A673 (cell line): ENCODE measurements at regions not wholly inside any gene's neighbourhood (a gene's known extent, or its start where the extent isn't known, plus 50 kb on each side); places are given as distances from the start of the nearest gene placed in this dataset.

ENCODE experiments used
- BruUV-seq: library from RNA; stranded (reverse); fragments of 400-500 nt; replicated peaks from 2 replicates; lab custom pipeline; 2021; lab: Mats Ljungman, UMichigan
- CTCF ChIA-PET: fragments of 300-600 bp; sonication (Branson Sonifier 250); formaldehyde crosslinking; loops from one replicate; lab custom pipeline; 2022; ENCODE audit warnings: antibody characterized with exemption; lab: Charles Lee
- POLR2A ChIA-PET: fragments of 300-600 bp; sonication (Branson Sonifier 250); formaldehyde crosslinking; loops from one replicate; lab custom pipeline; 2022; ENCODE audit warnings: antibody characterized with exemption; ENCODE audit not compliant: low non-redundant PET; lab: Charles Lee
- DNase-seq: peaks from one replicate; pipeline ENCODE4 v3.0.0-alpha.2; 2015; ENCODE audit warnings: low spot score
- H3K27ac ChIP-seq: fragments of 200-600 bp; sonication (generic); 2 replicates; pipeline ENCODE4 v1.5.1; 2016; ENCODE audit warnings: mixed run types, low read depth, mild to moderate bottlenecking, mixed read lengths, antibody characterized with exemption, low read length; ENCODE audit not compliant: poor library complexity, severe bottlenecking
- H3K27me3 ChIP-seq: fragments of 200-600 bp; sonication (generic); replicated peaks from 2 replicates; pipeline ENCODE4 v1.6.1; 2017; ENCODE audit warnings: mixed run types, low read depth, mild to moderate bottlenecking, mixed read lengths, antibody characterized with exemption, low read length; ENCODE audit not compliant: insufficient read depth, poor library complexity
- H3K36me3 ChIP-seq: fragments of 200-600 bp; sonication (generic); 2 replicates; pipeline ENCODE4 v1.6.1; 2016; ENCODE audit warnings: mixed run types, mild to moderate bottlenecking, mixed read lengths, antibody characterized with exemption, low read length; ENCODE audit not compliant: insufficient read depth, poor library complexity, severe bottlenecking
- H3K4me1 ChIP-seq: fragments of 200-600 bp; sonication (generic); 2 replicates; pipeline ENCODE4 v1.6.1; 2017; ENCODE audit warnings: mixed run types, mild to moderate bottlenecking, mixed read lengths, antibody characterized with exemption, low read length; ENCODE audit not compliant: insufficient read depth, poor library complexity, severe bottlenecking
- H3K4me3 ChIP-seq: fragments of 200-600 bp; sonication (generic); 2 replicates; pipeline ENCODE4 v1.5.1; 2016; ENCODE audit warnings: low read depth, mixed run types, mild to moderate bottlenecking, mixed read lengths, low read length; ENCODE audit not compliant: poor library complexity, severe bottlenecking
- H3K9me3 ChIP-seq: fragments of 200-600 bp; sonication (generic); 2 replicates; pipeline ENCODE4 v1.6.1; 2016; ENCODE audit warnings: mixed run types, low read depth, mild to moderate bottlenecking, mixed read lengths, antibody characterized with exemption, low read length; ENCODE audit not compliant: poor library complexity, severe bottlenecking
- EZH2 ChIP-seq: fragments of 200-600 bp; sonication (generic); IDR thresholded peaks from 2 replicates; pipeline ENCODE4 v1.6.1; 2017; ENCODE audit warnings: borderline replicate concordance, low read depth, mild to moderate bottlenecking, mixed read lengths, antibody characterized with exemption, low read length; ENCODE audit not compliant: poor library complexity, severe bottlenecking
- intact Hi-C: fragments of 100-400 bp; cut with micrococcal nuclease; formaldehyde crosslinking; loops from one replicate; pipeline ENCODE4 v1.10.0; 2022; ENCODE audit not compliant: unreplicated experiment
- TF ChIP-seq, protein P1 (sequence below): fragments of 300-800, 200-600 bp; sonication (generic); conservative IDR thresholded peaks from 2 replicates; pipeline ENCODE4 v1.5.1; 2017; ENCODE audit warnings: low read depth, mild to moderate bottlenecking, antibody characterized with exemption, low read length, moderate library complexity, mixed read lengths

- no peak overlapping the region for H3K4me3 ChIP-seq
- no peak overlapping the region for H3K27ac ChIP-seq
- TF ChIP-seq, protein P1, sequence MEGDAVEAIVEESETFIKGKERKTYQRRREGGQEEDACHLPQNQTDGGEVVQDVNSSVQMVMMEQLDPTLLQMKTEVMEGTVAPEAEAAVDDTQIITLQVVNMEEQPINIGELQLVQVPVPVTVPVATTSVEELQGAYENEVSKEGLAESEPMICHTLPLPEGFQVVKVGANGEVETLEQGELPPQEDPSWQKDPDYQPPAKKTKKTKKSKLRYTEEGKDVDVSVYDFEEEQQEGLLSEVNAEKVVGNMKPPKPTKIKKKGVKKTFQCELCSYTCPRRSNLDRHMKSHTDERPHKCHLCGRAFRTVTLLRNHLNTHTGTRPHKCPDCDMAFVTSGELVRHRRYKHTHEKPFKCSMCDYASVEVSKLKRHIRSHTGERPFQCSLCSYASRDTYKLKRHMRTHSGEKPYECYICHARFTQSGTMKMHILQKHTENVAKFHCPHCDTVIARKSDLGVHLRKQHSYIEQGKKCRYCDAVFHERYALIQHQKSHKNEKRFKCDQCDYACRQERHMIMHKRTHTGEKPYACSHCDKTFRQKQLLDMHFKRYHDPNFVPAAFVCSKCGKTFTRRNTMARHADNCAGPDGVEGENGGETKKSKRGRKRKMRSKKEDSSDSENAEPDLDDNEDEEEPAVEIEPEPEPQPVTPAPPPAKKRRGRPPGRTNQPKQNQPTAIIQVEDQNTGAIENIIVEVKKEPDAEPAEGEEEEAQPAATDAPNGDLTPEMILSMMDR = no peak
- TF ChIP-seq EZH2 = no peak
- no peaks in the 10 kb centered on the region for H3K36me3 ChIP-seq
- CTCF ChIA-PET = no interaction called here
- no TSS peak for BruUV-seq
- no peaks in the 10 kb centered on the region for H3K9me3 ChIP-seq
- intact Hi-C loops = no loop called here
- POLR2A ChIA-PET = no interaction called here
- peak; percentile 50 for DNase-seq
- H3K4me1 ChIP-seq = peaks cover 20% of the 10 kb centered on the region
- H3K27me3 ChIP-seq = peaks cover 14% of the 10 kb centered on the region
Observed at GRCh38 chr7:15086131-15086611, 183.6 kb upstream of the DGKB start.

- no peak for TF ChIP-seq EZH2
- TF ChIP-seq, protein P1 = no peak
- intact Hi-C loops = no loop called here
- peaks cover 20% of the 10 kb centered on the region for H3K4me1 ChIP-seq
- ChIA-PET CTCF (no interaction called here), POLR2A (no interaction called here)
- no TSS peak for BruUV-seq
- no peaks in the 10 kb centered on the region for H3K36me3 ChIP-seq
- H3K4me3 ChIP-seq = no peak overlapping the region
- H3K27me3 ChIP-seq = peaks cover 19% of the 10 kb centered on the region
- DNase-seq = peak; percentile 30
- no peaks in the 10 kb centered on the region for H3K9me3 ChIP-seq
- no peak overlapping the region for H3K27ac ChIP-seq
Observed at GRCh38 chr7:15085366-15085765, 182.8 kb upstream of the DGKB start.

DNA sequence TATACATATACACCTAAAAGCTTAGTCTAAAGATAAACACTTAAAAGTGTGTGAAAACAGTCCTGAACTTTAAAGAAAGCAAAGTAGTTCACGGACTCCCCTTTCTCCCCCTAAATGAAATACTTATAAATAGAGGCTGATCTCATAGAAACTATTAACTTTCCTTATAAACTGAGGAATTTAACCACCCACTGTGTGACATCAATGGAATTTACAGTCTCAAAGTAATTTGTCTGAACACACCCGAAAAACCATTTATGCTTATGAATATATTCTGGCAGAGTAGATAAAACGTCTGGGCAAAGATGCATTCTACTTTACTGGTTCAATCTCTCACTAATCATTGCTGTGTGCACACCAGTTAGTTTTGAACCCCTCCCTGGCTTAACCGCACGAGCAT, 181.8 kb upstream of the DGKB start:
- peaks cover 19% of the 10 kb centered on the region for H3K27me3 ChIP-seq
- H3K27ac ChIP-seq = no peak overlapping the region
- DNase-seq = peak; percentile 34
- H3K9me3 ChIP-seq = no peaks in the 10 kb centered on the region
- BruUV-seq = no TSS peak
- peaks cover 20% of the 10 kb centered on the region for H3K4me1 ChIP-seq
- CTCF ChIA-PET = no interaction called here
- H3K4me3 ChIP-seq = no peak overlapping the region
- POLR2A ChIA-PET = no interaction called here
- no peaks in the 10 kb centered on the region for H3K36me3 ChIP-seq
- intact Hi-C loops = no loop called here
- TF ChIP-seq EZH2 = no peak
- TF ChIP-seq, protein P1 = no peak
